H1 (cell line): ENCODE measurements at regions not wholly inside any gene's neighbourhood (a gene's known extent, or its start where the extent isn't known, plus 50 kb on each side); places are given as distances from the start of the nearest gene placed in this dataset.

Experiments
- CEBPB ChIP-seq: IDR thresholded peaks from 2 replicates; pipeline ENCODE4 v1.6.1; 2012; ENCODE audit warnings: low read depth, low read length
- POU5F1 ChIP-seq: IDR thresholded peaks from 2 replicates; pipeline ENCODE4 v1.6.1; 2011; ENCODE audit warnings: low read depth, mild to moderate bottlenecking, low read length, moderate library complexity

DNA sequence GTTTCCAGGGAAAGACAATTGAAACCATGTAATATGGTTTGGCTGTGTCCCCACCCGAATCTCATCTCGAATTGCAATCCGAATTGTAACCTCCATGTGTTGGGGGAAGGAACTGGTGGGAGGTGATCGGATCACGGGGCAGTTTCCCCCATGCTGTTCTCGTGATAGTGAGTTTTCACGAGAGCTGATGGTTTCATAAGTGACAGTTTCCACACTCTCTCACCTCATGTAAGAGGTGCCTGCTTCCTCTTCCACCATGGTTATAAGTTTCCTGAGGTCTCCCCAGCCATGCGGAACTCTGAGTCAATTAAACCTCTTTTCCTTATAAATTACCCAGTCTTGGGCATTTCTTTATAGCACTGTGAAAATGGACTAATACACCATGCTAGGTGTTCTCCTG, 148.3 kb upstream of the CADM1 start (continued):
- TF ChIP-seq CEBPB (no peak), POU5F1 (no peak)
- TF ChIP-seq, all 59 proteins: peak for 0
